ENCODE measurements at regions not wholly inside any gene's neighbourhood (a gene's known extent, or its start where the extent isn't known, plus 50 kb on each side); places are given as distances from the start of the nearest gene placed in this dataset.
"Not testable (repeated sequence)": the region's sequence is repeated elsewhere in the genome, so short reads cannot be mapped to it uniquely, and the experiment has no call there.

DNA sequence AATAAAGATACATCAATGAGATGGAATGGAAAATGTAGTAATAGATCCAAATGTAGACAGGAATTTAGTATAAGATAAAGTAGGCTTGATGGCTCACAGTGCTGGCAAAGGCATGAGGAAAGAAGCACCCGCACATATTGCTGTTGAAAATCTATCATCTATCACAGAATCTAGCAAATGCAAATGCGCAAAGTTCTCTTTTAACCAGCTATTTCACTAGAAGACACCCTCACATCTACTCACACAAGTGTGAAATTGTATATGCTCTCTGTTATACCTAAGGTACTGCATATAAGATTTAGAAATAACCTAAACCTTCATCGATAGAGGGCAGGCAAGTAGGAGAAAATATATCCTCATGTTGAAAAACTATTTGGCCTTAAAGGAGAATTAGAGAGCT lies 756.7 kb upstream of the SEMA6D start:
- no peaks in the 10 kb centered on the region for H3K36me3 ChIP-seq (ENCODE audit: insufficient read depth, low read length)
- H3K9ac ChIP-seq (ENCODE audit: low read length), result no peak overlapping the region
- no peaks in the 10 kb centered on the region for H3K9me2 ChIP-seq (replicated peaks; ENCODE audit: insufficient read depth, low read length)
- H4K20me1 ChIP-seq (ENCODE audit: insufficient read depth, low read depth, low read length), result no peaks in the 10 kb centered on the region
- DNase-seq, result no peak
- no peaks in the 10 kb centered on the region for H3K4me1 ChIP-seq (ENCODE audit: low read length)
- no peak overlapping the region for H3K4me2 ChIP-seq (ENCODE audit: low read depth, low read length, poor library complexity, severe bottlenecking)
- no peak overlapping the region for H2AFZ ChIP-seq (ENCODE audit: low read length)
- H3K4me3 ChIP-seq (ENCODE audit: low read length), result no peak overlapping the region
- no peak overlapping the region for H3K27ac ChIP-seq (ENCODE audit: low read length)
- H3K27me3 ChIP-seq (ENCODE audit: low read length), result no peaks in the 10 kb centered on the region
- H3K9me3 ChIP-seq (ENCODE audit: low read length), result peaks cover 8% of the 10 kb centered on the region
- no peaks in the 10 kb centered on the region for H3K79me2 ChIP-seq (ENCODE audit: low read length)

DNA sequence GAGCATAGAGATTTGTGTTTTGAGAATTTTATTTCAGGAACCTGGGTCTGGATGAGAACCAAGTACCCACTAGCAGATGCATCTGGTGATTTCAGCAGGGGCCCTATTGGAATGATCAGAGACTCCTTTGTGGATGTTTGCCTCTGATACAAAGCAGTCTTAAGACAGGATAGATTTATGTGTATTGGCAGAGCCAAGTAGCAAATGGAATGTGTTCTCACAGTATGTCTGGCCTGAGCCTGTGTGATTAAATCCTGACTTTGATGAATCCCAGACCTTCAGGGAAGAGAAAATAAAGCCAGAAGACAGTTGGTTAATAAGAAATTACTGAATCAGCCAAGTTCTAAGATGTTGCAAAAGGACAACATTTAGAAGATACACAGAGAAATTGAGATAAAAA lies 755.5 kb upstream of the SEMA6D start:
- H2AFZ ChIP-seq (ENCODE audit: low read length), result no peak overlapping the region
- no peak overlapping the region for H3K4me2 ChIP-seq (ENCODE audit: low read depth, low read length, poor library complexity, severe bottlenecking)
- H3K9me2 ChIP-seq (replicated peaks; ENCODE audit: insufficient read depth, low read length), result no peaks in the 10 kb centered on the region
- no peak overlapping the region for H3K27ac ChIP-seq (ENCODE audit: low read length)
- H3K4me1 ChIP-seq (ENCODE audit: low read length), result no peaks in the 10 kb centered on the region
- no peaks in the 10 kb centered on the region for H3K79me2 ChIP-seq (ENCODE audit: low read length)
- no peak overlapping the region for H3K4me3 ChIP-seq (ENCODE audit: low read length)
- no peaks in the 10 kb centered on the region for H3K36me3 ChIP-seq (ENCODE audit: insufficient read depth, low read length)
- no peak for DNase-seq
- H4K20me1 ChIP-seq (ENCODE audit: insufficient read depth, low read depth, low read length), result no peaks in the 10 kb centered on the region
- peaks cover 15% of the 10 kb centered on the region; the same call in 1 of the 2 replicates for H3K9me3 ChIP-seq (ENCODE audit: low read length)
- H3K27me3 ChIP-seq (ENCODE audit: low read length), result no peaks in the 10 kb centered on the region
- no peak overlapping the region for H3K9ac ChIP-seq (ENCODE audit: low read length)

DNA sequence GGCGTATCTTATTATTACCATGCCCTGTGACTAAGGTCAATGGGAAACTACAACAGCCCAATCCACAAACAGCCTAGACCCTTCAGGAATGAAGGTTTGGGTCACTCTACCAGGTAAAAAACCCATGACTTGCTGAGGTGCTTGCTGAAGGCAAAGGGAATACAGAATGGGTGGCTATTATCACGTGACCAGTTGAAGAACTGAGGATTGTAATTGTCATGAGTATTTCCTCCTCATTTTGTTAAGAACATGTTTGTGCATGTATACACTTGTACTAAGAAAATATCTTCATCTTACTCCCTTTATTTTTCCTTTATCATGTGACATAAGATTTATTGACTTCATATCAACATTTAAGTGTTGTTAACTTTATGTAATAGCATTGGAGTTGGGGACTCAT lies 729.2 kb upstream of the SEMA6D start:
- not testable (repeated sequence) for H3K36me3 ChIP-seq (ENCODE audit: insufficient read depth, low read length); H3K4me3 ChIP-seq (ENCODE audit: low read length); H3K27ac ChIP-seq (ENCODE audit: low read length); DNase-seq; H3K4me2 ChIP-seq (ENCODE audit: low read depth, low read length, poor library complexity, severe bottlenecking); H3K9me2 ChIP-seq (replicated peaks; ENCODE audit: insufficient read depth, low read length); H3K9ac ChIP-seq (ENCODE audit: low read length); H3K27me3 ChIP-seq (ENCODE audit: low read length); H4K20me1 ChIP-seq (ENCODE audit: insufficient read depth, low read depth, low read length); H2AFZ ChIP-seq (ENCODE audit: low read length); H3K79me2 ChIP-seq (ENCODE audit: low read length); H3K4me1 ChIP-seq (ENCODE audit: low read length)
- H3K9me3 ChIP-seq (ENCODE audit: low read length), result peaks cover 21% of the 10 kb centered on the region

DNA sequence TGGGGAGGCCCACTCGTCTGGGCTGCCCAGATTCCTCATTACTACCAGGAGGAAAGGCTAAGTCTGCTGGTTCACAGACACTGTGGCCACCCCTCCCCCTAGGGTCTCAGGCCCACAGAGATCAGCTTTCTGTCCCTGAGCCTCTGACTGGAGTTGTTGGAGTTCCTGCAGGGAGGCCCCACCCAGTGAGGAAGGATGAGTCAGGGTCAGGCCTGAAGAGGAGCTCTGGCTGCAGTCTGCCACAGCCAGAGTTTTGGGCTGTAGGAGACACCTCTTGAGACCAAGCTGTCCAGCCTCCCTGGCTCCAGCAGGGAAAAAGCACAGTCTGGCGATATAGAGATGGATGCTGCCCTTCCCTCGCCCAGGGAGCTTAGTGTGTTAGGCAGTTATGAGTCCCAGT lies 720.9 kb upstream of the SEMA6D start:
- H3K27ac ChIP-seq (ENCODE audit: low read length), result no peak overlapping the region
- peaks cover 25% of the 10 kb centered on the region for H3K9me3 ChIP-seq (ENCODE audit: low read length)
- DNase-seq, result no peak

DNA sequence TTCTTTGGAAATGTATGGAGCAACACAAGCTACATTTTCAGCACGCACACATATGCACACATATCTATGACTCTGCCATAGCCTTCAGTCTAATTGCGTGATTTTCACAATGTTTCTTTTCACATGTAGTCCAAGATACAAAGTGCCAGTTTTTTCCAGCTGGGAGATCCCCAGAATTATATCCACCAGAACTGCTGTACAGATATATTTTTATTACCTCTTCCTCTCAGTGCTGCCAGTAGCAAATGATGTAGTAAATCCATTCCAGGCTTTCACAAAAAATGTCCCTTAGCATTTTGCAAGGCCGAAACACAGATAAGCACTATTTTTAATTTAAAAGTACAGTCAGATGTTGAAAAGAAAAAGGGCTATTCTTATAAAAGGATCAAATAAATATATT lies 719.8 kb upstream of the SEMA6D start:
- Histone ChIP-seq H2AFZ (ENCODE audit: low read length) (no peak overlapping the region), H3K9me3 (ENCODE audit: low read length) (peaks cover 25% of the 10 kb centered on the region), H3K27ac (ENCODE audit: low read length) (no peak overlapping the region), H3K4me1 (ENCODE audit: low read length) (no peaks in the 10 kb centered on the region), H3K79me2 (ENCODE audit: low read length) (no peaks in the 10 kb centered on the region), H3K4me2 (ENCODE audit: low read depth, low read length, poor library complexity, severe bottlenecking) (no peak overlapping the region), H3K9ac (ENCODE audit: low read length) (no peak overlapping the region), H3K4me3 (ENCODE audit: low read length) (no peak overlapping the region), H3K9me2 (replicated peaks; ENCODE audit: insufficient read depth, low read length) (no peaks in the 10 kb centered on the region), H3K27me3 (ENCODE audit: low read length) (no peaks in the 10 kb centered on the region), H3K36me3 (ENCODE audit: insufficient read depth, low read length) (no peaks in the 10 kb centered on the region), H4K20me1 (ENCODE audit: insufficient read depth, low read depth, low read length) (no peaks in the 10 kb centered on the region)
- DNase-seq, result no peak

More for the DNA sequence above, 720.9 kb upstream of the SEMA6D start:
- Histone ChIP-seq H3K4me3 (ENCODE audit: low read length) (no peak overlapping the region), H3K4me1 (ENCODE audit: low read length) (no peaks in the 10 kb centered on the region), H3K36me3 (ENCODE audit: insufficient read depth, low read length) (no peaks in the 10 kb centered on the region), H3K27me3 (ENCODE audit: low read length) (no peaks in the 10 kb centered on the region), H4K20me1 (ENCODE audit: insufficient read depth, low read depth, low read length) (no peaks in the 10 kb centered on the region), H3K9ac (ENCODE audit: low read length) (no peak overlapping the region), H3K9me2 (replicated peaks; ENCODE audit: insufficient read depth, low read length) (no peaks in the 10 kb centered on the region), H3K79me2 (ENCODE audit: low read length) (no peaks in the 10 kb centered on the region), H3K4me2 (ENCODE audit: low read depth, low read length, poor library complexity, severe bottlenecking) (no peak overlapping the region), H2AFZ (ENCODE audit: low read length) (no peak overlapping the region)

DNA sequence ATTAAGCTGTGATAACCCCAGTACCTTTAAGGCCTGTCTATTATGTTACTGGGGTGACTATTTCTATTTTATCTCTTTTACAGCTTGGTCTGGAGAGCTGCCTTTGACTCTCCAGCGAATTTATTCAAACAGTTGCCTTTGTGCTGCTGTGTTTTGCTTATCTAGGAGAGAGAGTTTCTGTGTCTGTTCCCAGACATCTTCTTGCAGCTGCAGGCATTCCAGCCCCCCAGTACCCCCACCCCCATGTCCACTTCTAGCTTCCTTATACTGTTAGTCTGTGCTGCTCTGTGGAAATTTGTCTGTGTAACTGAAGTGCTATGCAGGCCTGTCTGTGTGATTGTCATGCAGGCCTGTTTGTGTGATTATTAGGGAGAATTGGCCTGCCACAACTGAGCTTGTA lies 713.7 kb upstream of the SEMA6D start:
- no peaks in the 10 kb centered on the region for H3K79me2 ChIP-seq (ENCODE audit: low read length)
- H3K9ac ChIP-seq (ENCODE audit: low read length), result no peak overlapping the region
- H3K36me3 ChIP-seq (ENCODE audit: insufficient read depth, low read length), result no peaks in the 10 kb centered on the region
- H3K9me2 ChIP-seq (replicated peaks; ENCODE audit: insufficient read depth, low read length), result no peaks in the 10 kb centered on the region
- no peak for DNase-seq
- H3K9me3 ChIP-seq (ENCODE audit: low read length), result peaks cover 23% of the 10 kb centered on the region
- H2AFZ ChIP-seq (ENCODE audit: low read length), result no peak overlapping the region
- H3K4me1 ChIP-seq (ENCODE audit: low read length), result no peaks in the 10 kb centered on the region
- H3K4me2 ChIP-seq (ENCODE audit: low read depth, low read length, poor library complexity, severe bottlenecking), result no peak overlapping the region
- no peaks in the 10 kb centered on the region for H4K20me1 ChIP-seq (ENCODE audit: insufficient read depth, low read depth, low read length)
- H3K4me3 ChIP-seq (ENCODE audit: low read length), result no peak overlapping the region
- no peaks in the 10 kb centered on the region for H3K27me3 ChIP-seq (ENCODE audit: low read length)
- H3K27ac ChIP-seq (ENCODE audit: low read length), result no peak overlapping the region

DNA sequence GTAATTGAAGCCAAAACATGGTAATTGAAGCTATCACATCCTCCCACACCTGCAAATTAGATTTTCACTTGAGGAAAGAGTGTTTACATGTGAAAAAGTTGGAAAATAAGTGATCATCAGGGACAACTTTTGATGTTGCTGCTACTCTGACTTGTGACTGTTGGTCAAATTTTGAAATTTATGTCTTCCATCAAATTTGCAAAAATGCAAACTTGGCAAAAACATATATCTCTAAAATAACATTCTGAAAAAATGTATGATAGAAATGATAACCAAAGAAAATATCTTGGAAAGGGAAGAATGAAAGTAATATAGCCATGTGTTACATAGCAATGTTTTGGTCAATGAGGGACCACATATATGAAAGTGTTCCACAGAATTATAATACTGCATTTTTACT lies 703.9 kb upstream of the SEMA6D start:
- Histone ChIP-seq H3K9me2 (replicated peaks; ENCODE audit: insufficient read depth, low read length) (no peaks in the 10 kb centered on the region), H3K27ac (ENCODE audit: low read length) (no peak overlapping the region), H4K20me1 (ENCODE audit: insufficient read depth, low read depth, low read length) (no peaks in the 10 kb centered on the region), H3K9me3 (ENCODE audit: low read length) (peaks cover 24% of the 10 kb centered on the region), H3K4me1 (ENCODE audit: low read length) (no peaks in the 10 kb centered on the region), H3K36me3 (ENCODE audit: insufficient read depth, low read length) (no peaks in the 10 kb centered on the region), H3K79me2 (ENCODE audit: low read length) (no peaks in the 10 kb centered on the region), H3K4me2 (ENCODE audit: low read depth, low read length, poor library complexity, severe bottlenecking) (no peak overlapping the region), H3K4me3 (ENCODE audit: low read length) (no peak overlapping the region), H3K27me3 (ENCODE audit: low read length) (no peaks in the 10 kb centered on the region), H3K9ac (ENCODE audit: low read length) (no peak overlapping the region), H2AFZ (ENCODE audit: low read length) (no peak overlapping the region)
- DNase-seq, result no peak

DNA sequence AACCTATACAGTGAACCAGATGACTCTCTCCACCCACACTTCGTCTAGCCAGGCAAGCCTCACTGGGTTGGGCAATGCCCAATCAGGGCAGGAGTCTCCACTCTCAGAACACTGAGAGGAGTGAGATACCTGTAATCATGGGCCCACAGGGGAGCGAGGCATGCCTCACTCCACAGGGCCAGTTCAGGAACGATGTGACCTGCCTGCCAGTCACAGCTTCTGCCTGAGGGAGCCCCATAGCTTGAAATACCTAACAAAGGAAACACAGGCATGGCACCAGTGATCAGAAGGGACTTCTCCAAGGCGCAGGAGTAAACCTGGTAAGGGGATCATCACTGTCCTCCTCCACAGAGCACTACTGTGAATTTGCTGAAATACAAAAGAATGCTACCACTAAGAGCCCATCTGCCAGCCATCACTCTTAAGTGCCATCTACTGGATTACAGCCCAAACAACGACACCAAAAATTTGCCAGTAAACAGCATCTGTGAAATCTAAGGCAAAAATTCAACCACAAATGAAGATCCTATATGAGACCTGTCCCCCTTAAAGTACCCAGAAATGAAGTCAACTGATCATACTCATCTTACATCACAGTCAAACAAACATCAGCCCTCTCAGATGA lies 689.9 kb upstream of the SEMA6D start:
- Histone ChIP-seq H2AFZ (ENCODE audit: low read length) (no peak overlapping the region), H3K4me3 (ENCODE audit: low read length) (no peak overlapping the region), H3K4me1 (ENCODE audit: low read length) (no peaks in the 10 kb centered on the region), H3K9ac (ENCODE audit: low read length) (no peak overlapping the region), H3K9me2 (replicated peaks; ENCODE audit: insufficient read depth, low read length) (no peaks in the 10 kb centered on the region), H3K79me2 (ENCODE audit: low read length) (no peaks in the 10 kb centered on the region), H3K36me3 (ENCODE audit: insufficient read depth, low read length) (no peaks in the 10 kb centered on the region), H3K4me2 (ENCODE audit: low read depth, low read length, poor library complexity, severe bottlenecking) (no peak overlapping the region), H3K27ac (ENCODE audit: low read length) (no peak overlapping the region), H3K27me3 (ENCODE audit: low read length) (no peaks in the 10 kb centered on the region), H4K20me1 (ENCODE audit: insufficient read depth, low read depth, low read length) (no peaks in the 10 kb centered on the region), H3K9me3 (ENCODE audit: low read length) (peaks cover 26% of the 10 kb centered on the region)
- DNase-seq, result no peak
